Natural killer cell (primary cell): ENCODE measurements at regions not wholly inside any gene's neighbourhood (a gene's known extent, or its start where the extent isn't known, plus 50 kb on each side); places are given as distances from the start of the nearest gene placed in this dataset.

Source experiments
- ATAC-seq, 3 donors: fragments of 150-1000 bp in 2 of 3; fragments of 200-7000 bp in 1 of 3; cut with Tn5 transposase; 1 replicate in 1 of 3; 2 replicates in 2 of 3; pipeline ENCODE4 v1.10.0; 2021; ENCODE audit warnings: mild to moderate bottlenecking in 2 of 3, moderate library complexity in 2 of 3
- DNase-seq, 2 donors: peaks; one replicate each; pipeline versions ENCODE4 v3.0.0 to v3.0.0-alpha.2; 2013 to 2021; ENCODE audit warnings: mixed read lengths in 1 of 2
- H3K27ac ChIP-seq: one replicate; pipeline ENCODE4 v1.5.1; 2013; ENCODE audit warnings: mild to moderate bottlenecking, low read length
- H3K27me3 ChIP-seq: one replicate; pipeline ENCODE4 v1.6.1; 2013; ENCODE audit warnings: low read length; ENCODE audit not compliant: control insufficient read depth, insufficient read depth
- H3K36me3 ChIP-seq: one replicate; pipeline ENCODE4 v1.6.1; 2013; ENCODE audit warnings: low read length; ENCODE audit not compliant: control insufficient read depth, insufficient read depth
- H3K4me1 ChIP-seq: one replicate; pipeline ENCODE4 v1.6.1; 2013; ENCODE audit warnings: low read length; ENCODE audit not compliant: control insufficient read depth, insufficient read depth
- H3K4me3 ChIP-seq: one replicate; pipeline ENCODE4 v1.5.1; 2013; ENCODE audit warnings: low read length
- H3K9me3 ChIP-seq: one replicate; pipeline ENCODE4 v1.6.1; 2013; ENCODE audit warnings: low read length; ENCODE audit not compliant: control insufficient read depth, insufficient read depth
- H3K27ac Mint-ChIP-seq, 2 donors: one replicate each; pipeline ENCODE4 v1.8.0; 2022; ENCODE audit warnings: mild to moderate bottlenecking in 2 of 2, mixed read lengths in 2 of 2, moderate library complexity in 1 of 2
- H3K27me3 Mint-ChIP-seq, 2 donors: one replicate each; pipeline ENCODE4 v1.8.0; 2022; ENCODE audit warnings: low read depth in 2 of 2, mixed read lengths in 2 of 2
- H3K36me3 Mint-ChIP-seq: one replicate; pipeline ENCODE4 v1.8.0; 2022; ENCODE audit warnings: mixed read lengths
- H3K4me1 Mint-ChIP-seq, 2 donors: one replicate each; pipeline ENCODE4 v1.8.0; 2022; ENCODE audit warnings: mixed read lengths in 2 of 2
- H3K4me3 Mint-ChIP-seq: one replicate; pipeline ENCODE4 v1.8.0; 2022; ENCODE audit warnings: mild to moderate bottlenecking, moderate library complexity, mixed read lengths
- H3K9me3 Mint-ChIP-seq, 2 donors: one replicate each; pipeline ENCODE4 v1.8.0; 2022; ENCODE audit warnings: mixed read lengths in 2 of 2
- WGBS: methylation state at CpG from one replicate; pipeline ENCODE4 v1.1.7; 2013; ENCODE audit warnings: missing lambda C conversion rate; ENCODE audit not compliant: insufficient coverage; 5-methylcytosine and 5-hydroxymethylcytosine counted together
- intact Hi-C: fragments of 100-400 bp; cut with micrococcal nuclease; formaldehyde crosslinking; loops from one replicate; pipeline ENCODE4 v1.14.2; 2022
- TF ChIP-seq, protein P1 (sequence below): fragments of 200-600 bp; IDR thresholded peaks from one replicate; pipeline ENCODE4 v1.8.0; 2022; ENCODE audit warnings: antibody characterized with exemption

DNA sequence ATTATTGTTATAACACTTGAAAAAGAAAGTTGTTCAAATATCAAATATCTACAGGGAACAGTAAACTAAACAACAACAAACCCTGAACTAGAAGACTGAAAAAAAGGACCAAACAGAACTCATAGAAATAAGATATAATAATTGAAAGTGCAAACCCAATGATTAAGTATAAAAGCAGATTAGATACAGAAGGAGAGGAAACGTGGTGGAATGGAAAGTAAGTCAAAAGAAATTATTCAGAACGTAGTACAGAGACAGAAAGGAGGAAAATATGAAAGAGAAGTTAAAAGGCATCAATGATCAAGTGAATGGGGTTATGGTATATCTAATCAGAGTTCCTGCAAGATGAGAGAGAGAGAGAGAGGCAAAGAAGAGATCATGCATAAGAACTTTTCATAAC is 174.2 kb upstream of the DACH1 start:
- Mint-ChIP-seq H3K27me3 (no peaks in the 10 kb centered on the region), H3K9me3 (peaks cover 10 to 13% of the 10 kb centered on the region in 2 donors), H3K4me3 (no peak overlapping the region), H3K27ac (no peak overlapping the region), H3K36me3 (peaks cover 10% of the 10 kb centered on the region), H3K4me1 (no peaks in the 10 kb centered on the region)
- Histone ChIP-seq H3K9me3 (peaks cover 3% of the 10 kb centered on the region), H3K4me1 (no peaks in the 10 kb centered on the region), H3K27ac (no peak overlapping the region), H3K4me3 (no peak overlapping the region), H3K27me3 (no peaks in the 10 kb centered on the region), H3K36me3 (no peaks in the 10 kb centered on the region)
- intact Hi-C loops = no loop called here
- no peak for DNase-seq
- WGBS = 60% methylated on average over 2 of the region's 2 CpGs
- ATAC-seq = no peak
- TF ChIP-seq, protein P1, sequence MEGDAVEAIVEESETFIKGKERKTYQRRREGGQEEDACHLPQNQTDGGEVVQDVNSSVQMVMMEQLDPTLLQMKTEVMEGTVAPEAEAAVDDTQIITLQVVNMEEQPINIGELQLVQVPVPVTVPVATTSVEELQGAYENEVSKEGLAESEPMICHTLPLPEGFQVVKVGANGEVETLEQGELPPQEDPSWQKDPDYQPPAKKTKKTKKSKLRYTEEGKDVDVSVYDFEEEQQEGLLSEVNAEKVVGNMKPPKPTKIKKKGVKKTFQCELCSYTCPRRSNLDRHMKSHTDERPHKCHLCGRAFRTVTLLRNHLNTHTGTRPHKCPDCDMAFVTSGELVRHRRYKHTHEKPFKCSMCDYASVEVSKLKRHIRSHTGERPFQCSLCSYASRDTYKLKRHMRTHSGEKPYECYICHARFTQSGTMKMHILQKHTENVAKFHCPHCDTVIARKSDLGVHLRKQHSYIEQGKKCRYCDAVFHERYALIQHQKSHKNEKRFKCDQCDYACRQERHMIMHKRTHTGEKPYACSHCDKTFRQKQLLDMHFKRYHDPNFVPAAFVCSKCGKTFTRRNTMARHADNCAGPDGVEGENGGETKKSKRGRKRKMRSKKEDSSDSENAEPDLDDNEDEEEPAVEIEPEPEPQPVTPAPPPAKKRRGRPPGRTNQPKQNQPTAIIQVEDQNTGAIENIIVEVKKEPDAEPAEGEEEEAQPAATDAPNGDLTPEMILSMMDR = no peak

DNA sequence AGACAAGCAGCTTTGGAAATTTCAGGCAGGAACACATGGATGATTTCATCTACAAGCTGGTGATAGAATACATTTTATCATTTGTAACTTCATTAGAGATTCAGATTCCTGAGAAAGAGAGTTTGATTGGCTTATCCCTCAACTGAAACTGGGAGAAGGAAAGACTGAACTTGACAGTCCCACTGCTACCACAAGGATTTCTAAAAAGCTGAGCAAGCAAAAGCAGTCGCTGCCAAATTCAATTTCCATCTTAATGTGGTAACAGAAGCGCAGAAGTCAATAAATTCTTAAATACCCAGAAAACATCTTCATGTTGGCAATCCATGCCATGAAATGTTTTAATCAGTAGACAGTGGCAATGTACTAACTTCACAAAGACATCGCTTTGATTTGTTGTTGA is 172.1 kb upstream of the DACH1 start:
- ATAC-seq = no peak
- Mint-ChIP-seq H3K36me3 (peaks cover 10% of the 10 kb centered on the region), H3K27me3 (no peaks in the 10 kb centered on the region), H3K27ac (no peak overlapping the region), H3K4me3 (no peak overlapping the region), H3K9me3 (peaks cover 10 to 13% of the 10 kb centered on the region in 2 donors), H3K4me1 (no peaks in the 10 kb centered on the region)
- no peaks in the 10 kb centered on the region for H3K36me3 ChIP-seq
- 89% methylated on average over 3 of the region's 3 CpGs for WGBS
- no peak for DNase-seq
- intact Hi-C loops = no loop called here
- TF ChIP-seq, protein P1 = no peak
- H3K27ac ChIP-seq = no peak overlapping the region
- H3K9me3 ChIP-seq = peaks cover 3% of the 10 kb centered on the region
- no peaks in the 10 kb centered on the region for H3K27me3 ChIP-seq
- no peaks in the 10 kb centered on the region for H3K4me1 ChIP-seq
- H3K4me3 ChIP-seq = no peak overlapping the region

DNA sequence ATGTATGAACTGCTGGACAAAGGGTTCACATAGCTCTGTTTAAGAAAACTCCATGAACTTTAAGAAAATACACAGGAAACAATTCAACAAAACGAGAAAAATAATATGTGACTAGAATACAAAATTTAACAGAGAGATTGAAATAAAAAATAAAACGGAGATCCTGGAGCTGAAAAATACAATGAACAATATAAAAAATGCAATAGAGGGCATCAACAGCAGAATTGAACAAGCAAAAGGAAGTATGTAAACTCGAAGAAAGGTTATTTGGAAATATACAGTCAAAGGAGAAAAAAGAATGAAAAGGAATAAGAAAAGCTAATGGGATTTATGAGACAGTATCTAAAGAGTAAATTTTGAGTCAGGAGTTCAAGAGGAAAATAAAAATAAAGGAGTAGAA is 163.0 kb upstream of the DACH1 start:
- Histone ChIP-seq H3K4me3 (no peak overlapping the region), H3K27ac (no peak overlapping the region), H3K36me3 (no peaks in the 10 kb centered on the region), H3K27me3 (no peaks in the 10 kb centered on the region), H3K9me3 (peaks cover 6% of the 10 kb centered on the region), H3K4me1 (no peaks in the 10 kb centered on the region)
- intact Hi-C loops = no loop called here
- Mint-ChIP-seq H3K4me1 (no peaks in the 10 kb centered on the region), H3K9me3 (peaks cover 13 to 27% of the 10 kb centered on the region in 2 donors), H3K4me3 (no peak overlapping the region), H3K27ac (no peak overlapping the region), H3K36me3 (peaks cover 9% of the 10 kb centered on the region), H3K27me3 (no peaks in the 10 kb centered on the region)
- ATAC-seq (no peak), DNase-seq (no peak)
- WGBS = 69% methylated on average over 1 of the region's 3 CpGs
- TF ChIP-seq, protein P1 = no peak

DNA sequence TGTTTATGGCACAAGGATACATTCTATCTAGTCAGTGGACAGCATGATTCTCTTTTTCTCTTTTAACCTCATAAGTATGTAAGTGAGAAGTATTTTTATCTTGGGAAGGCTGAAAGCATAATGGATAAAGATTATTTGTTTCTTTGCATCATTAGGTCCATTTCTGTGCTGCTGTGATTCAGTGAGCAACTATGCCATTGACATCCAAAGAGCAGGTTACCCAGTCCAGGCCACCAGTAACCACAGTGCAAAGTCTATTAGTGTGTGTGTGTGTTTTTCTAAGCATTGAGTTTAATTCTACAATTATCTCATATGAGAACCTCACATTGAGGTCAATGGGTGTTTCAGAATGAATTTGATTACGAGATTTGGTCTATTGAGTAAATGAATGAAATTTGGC is 158.8 kb upstream of the DACH1 start:
- peaks cover 9% of the 10 kb centered on the region for H3K36me3 Mint-ChIP-seq
- Histone ChIP-seq H3K27me3 (no peaks in the 10 kb centered on the region), H3K4me1 (no peaks in the 10 kb centered on the region), H3K4me3 (no peak overlapping the region), H3K36me3 (no peaks in the 10 kb centered on the region), H3K9me3 (peaks cover 10% of the 10 kb centered on the region), H3K27ac (no peak overlapping the region)
- no peak for DNase-seq
- no peaks in the 10 kb centered on the region for H3K4me1 Mint-ChIP-seq
- WGBS = no CpG with 5 or more reads among the region's 1 CpG
- intact Hi-C loops = no loop called here
- no peak overlapping the region for H3K4me3 Mint-ChIP-seq
- H3K27ac Mint-ChIP-seq = no peak overlapping the region
- TF ChIP-seq, protein P1 = no peak
- H3K9me3 Mint-ChIP-seq = peaks cover 9 to 21% of the 10 kb centered on the region in 2 donors
- H3K27me3 Mint-ChIP-seq = no peaks in the 10 kb centered on the region
- ATAC-seq = no peak
